HepG2 (cell line): ENCODE measurements at regions not wholly inside any gene's neighbourhood (a gene's known extent, or its start where the extent isn't known, plus 50 kb on each side); places are given as distances from the start of the nearest gene placed in this dataset.

Source experiments
- ATAC-seq: fragments of 200-7000 bp; cut with Tn5 transposase; 3 replicates; pipeline ENCODE4 v1.9.1; 2020; ENCODE audit warnings: mild to moderate bottlenecking, moderate library complexity
- BruUV-seq: library from RNA; stranded (reverse); fragments of 400-500 nt; replicated peaks from 2 replicates; lab custom pipeline; 2021; lab: Mats Ljungman, UMichigan
- CTCF ChIA-PET: fragments of 300-600 bp; formaldehyde crosslinking; extraction: SDS; loops from one replicate; lab custom pipeline; 2021; ENCODE audit warnings: low total read pairs, inconsistent platforms, low intra/inter-chr PET ratio; lab: Yijun Ruan, JAX
- POLR2A ChIA-PET: fragments of 350-600 bp; sonication (Branson Sonifier 250); formaldehyde crosslinking; loops from one replicate; lab custom pipeline; 2020; ENCODE audit warnings: antibody characterized with exemption, inconsistent platforms; lab: Yijun Ruan, JAX
- DNase-seq: peaks from one replicate; pipeline ENCODE4 v3.0.0-alpha.2; 2015; ENCODE audit warnings: low spot score
- FAIRE-seq: peaks from 3 replicates; lab custom pipeline; 2011; peaks lifted over from hg19 to GRCh38; lab: Jason Lieb, UNC
- H2AFZ ChIP-seq: one replicate; pipeline ENCODE4 v1.6.1; 2011; ENCODE audit warnings: low read length, inconsistent platforms
- H3K27ac ChIP-seq: fragments of 300-600 bp; 3 replicates; pipeline ENCODE4 v1.8.0; 2011; ENCODE audit warnings: mixed run types, mild to moderate bottlenecking, mixed read lengths, low read length, inconsistent platforms; ENCODE audit not compliant: insufficient read depth; ENCODE audit errors: extremely low read length
- H3K27me3 ChIP-seq, 2 experiments: fragments of 200-600 bp in 1 of 2; 2 replicates in 1 of 2; 3 replicates in 1 of 2; pipeline versions ENCODE4 v1.6.0 to v1.8.0; 2011; ENCODE audit warnings: low read length in 2 of 2, mild to moderate bottlenecking in 2 of 2, moderate library complexity in 2 of 2, inconsistent platforms in 1 of 2; ENCODE audit not compliant: insufficient read depth in 2 of 2, control insufficient read depth in 1 of 2
- H3K36me3 ChIP-seq, 2 experiments: fragments of 200-600 bp in 1 of 2; replicated peaks in 1 of 2; 2 replicates in 1 of 2; 3 replicates in 1 of 2; pipeline versions ENCODE4 v1.5.1 to v1.8.0; 2011; ENCODE audit warnings: low read length in 2 of 2, inconsistent platforms in 1 of 2; ENCODE audit not compliant: insufficient read depth in 2 of 2, control insufficient read depth in 1 of 2
- H3K4me1 ChIP-seq: 2 replicates; pipeline ENCODE4 v1.5.1; 2012; ENCODE audit warnings: low read length, inconsistent platforms; ENCODE audit not compliant: insufficient read depth
- H3K4me2 ChIP-seq: 2 replicates; pipeline ENCODE4 v1.6.0; 2011; ENCODE audit warnings: low read depth, low read length, inconsistent platforms
- H3K4me3 ChIP-seq, 3 experiments: fragments of 200-600 bp in 1 of 3; sonication (generic), shearing (Covaris generic) in 1 of 3; replicated peaks in 1 of 3; 2 replicates each; pipeline ENCODE4 v1.5.1; 2011 to 2016; ENCODE audit warnings: low read length in 3 of 3, inconsistent platforms in 2 of 3, low read depth in 2 of 3, mild to moderate bottlenecking in 2 of 3, control low read depth in 1 of 3, mixed read lengths in 1 of 3; ENCODE audit not compliant: insufficient read depth in 1 of 3
- H3K79me2 ChIP-seq: one replicate; pipeline ENCODE4 v1.6.1; 2011; ENCODE audit warnings: low read length, inconsistent platforms; ENCODE audit not compliant: insufficient read depth
- H3K9ac ChIP-seq: 2 replicates; pipeline ENCODE4 v1.6.0; 2011; ENCODE audit warnings: mild to moderate bottlenecking, low read depth, low read length, inconsistent platforms; ENCODE audit not compliant: insufficient read depth
- H3K9me3 ChIP-seq: 2 replicates; pipeline ENCODE4 v1.5.1; 2012; ENCODE audit warnings: mild to moderate bottlenecking, low read length
- H4K20me1 ChIP-seq: 2 replicates; pipeline ENCODE4 v1.6.0; 2011; ENCODE audit warnings: inconsistent platforms, mild to moderate bottlenecking, low read length, moderate library complexity; ENCODE audit not compliant: insufficient read depth
- ARHGAP35 ChIP-seq: sonication (generic); formaldehyde crosslinking; IDR thresholded peaks from 2 replicates; pipeline ENCODE4 v1.9.0; 2022; ENCODE audit warnings: mild to moderate bottlenecking, inconsistent platforms, moderate library complexity, missing genetic modification reagents, borderline replicate concordance
- ELF4 ChIP-seq: sonication (generic); formaldehyde crosslinking; IDR thresholded peaks from 2 replicates; pipeline ENCODE4 v1.5.0; 2020; ENCODE audit warnings: missing genetic modification reagents, mild to moderate bottlenecking, moderate library complexity, borderline replicate concordance
- ETS1 ChIP-seq: sonication (generic); formaldehyde crosslinking; IDR thresholded peaks from 2 replicates; pipeline ENCODE4 v1.4.0; 2020; ENCODE audit warnings: missing genetic modification reagents
- EZH2 ChIP-seq: conservative IDR thresholded peaks from 2 replicates; pipeline ENCODE4 v1.6.1; 2012; ENCODE audit warnings: mild to moderate bottlenecking, low read depth, low read length, moderate library complexity
- HOXD1 ChIP-seq: sonication (generic); formaldehyde crosslinking; IDR thresholded peaks from 2 replicates; pipeline ENCODE4 v1.5.0; 2020; ENCODE audit warnings: missing genetic modification reagents
- KLF15 ChIP-seq: sonication (generic); formaldehyde crosslinking; IDR thresholded peaks from 2 replicates; pipeline ENCODE4 v1.8.1; 2023; ENCODE audit warnings: borderline replicate concordance, mild to moderate bottlenecking, inconsistent platforms, missing genetic modification reagents, mixed read lengths
- MLLT10 ChIP-seq: sonication (generic); formaldehyde crosslinking; IDR thresholded peaks from 2 replicates; pipeline ENCODE4 v1.4.0; 2020; ENCODE audit warnings: missing genetic modification reagents
- PRDM4 ChIP-seq: sonication (generic); formaldehyde crosslinking; IDR thresholded peaks from 2 replicates; pipeline ENCODE4 v1.9.0; 2021; ENCODE audit warnings: missing genetic modification reagents, borderline replicate concordance
- ZBTB10 ChIP-seq: sonication (generic); formaldehyde crosslinking; IDR thresholded peaks from 2 replicates; pipeline ENCODE4 v1.4.0; 2020; ENCODE audit warnings: missing genetic modification reagents, borderline replicate concordance
- ZBTB14 ChIP-seq: sonication (generic); formaldehyde crosslinking; IDR thresholded peaks from 2 replicates; pipeline ENCODE4 v1.4.0; 2020; ENCODE audit warnings: missing genetic modification reagents
- ZFX ChIP-seq: sonication (generic); formaldehyde crosslinking; IDR thresholded peaks from 2 replicates; pipeline ENCODE4 v1.4.0; 2020; ENCODE audit warnings: mild to moderate bottlenecking, low read depth, missing genetic modification reagents, moderate library complexity
- ZNF503 ChIP-seq: sonication (generic); formaldehyde crosslinking; IDR thresholded peaks from 2 replicates; pipeline ENCODE4 v1.4.0; 2020; ENCODE audit warnings: missing genetic modification reagents
- ZNF619 ChIP-seq: sonication (generic); formaldehyde crosslinking; IDR thresholded peaks from 2 replicates; pipeline ENCODE4 v1.4.0; 2020; ENCODE audit warnings: mild to moderate bottlenecking, missing genetic modification reagents
- ZNF660 ChIP-seq: sonication (generic); formaldehyde crosslinking; IDR thresholded peaks from 2 replicates; pipeline ENCODE4 v1.5.1; 2020; ENCODE audit warnings: mild to moderate bottlenecking, low read depth, missing genetic modification reagents, borderline replicate concordance
- in situ Hi-C: cut with HindIII; loops from 2 replicates; pipeline ENCODE4 v1.10.0; 2017; ENCODE audit warnings: low pct_unique_long_range_greater_than_20kb; ENCODE audit not compliant: extremely low pct_ligation_motif_present
- intact Hi-C: fragments of 100-400 bp; cut with micrococcal nuclease; formaldehyde crosslinking; loops from one replicate; pipeline ENCODE4 v1.10.0; 2022; ENCODE audit not compliant: unreplicated experiment

- BruUV-seq, result no TSS peak
- Histone ChIP-seq H3K4me2 (no peak overlapping the region), H2AFZ (no peak overlapping the region), H3K4me1 (no peaks in the 10 kb centered on the region), H3K9ac (no peak overlapping the region), H3K27ac (no peak overlapping the region), H3K9me3 (no peaks in the 10 kb centered on the region), H3K27me3 (peaks cover 0 to 6% of the 10 kb centered on the region in 2 experiments; a peak in 1 of 5 replicates), H4K20me1 (no peaks in the 10 kb centered on the region), H3K4me3 (no peak overlapping the region), H3K79me2 (no peaks in the 10 kb centered on the region), H3K36me3 (no peaks in the 10 kb centered on the region)
- ATAC-seq (no peak), FAIRE-seq (no peak), DNase-seq (no peak)
- CTCF ChIA-PET, result no interaction called here
- POLR2A ChIA-PET, result no interaction called here
- intact Hi-C loops, result no loop called here
- in situ Hi-C loops, result no loop called here
- TF ChIP-seq ETS1 (CRISPR knock-in tag) (no peak), KLF15 (no peak), EZH2 (no peak), ZNF619 (CRISPR knock-in tag) (no peak), ZNF660 (CRISPR knock-in tag) (no peak), PRDM4 (CRISPR knock-in tag) (no peak), ZBTB10 (no peak), MLLT10 (CRISPR knock-in tag) (no peak), ZBTB14 (CRISPR knock-in tag) (no peak), ARHGAP35 (no peak), ZNF503 (CRISPR knock-in tag) (no peak), ZFX (CRISPR knock-in tag) (no peak), ELF4 (no peak), HOXD1 (CRISPR knock-in tag) (no peak)
Observed at GRCh38 chr6:130518588-130518987, 152.8 kb downstream of the TMEM200A start.
